ENCODE measurements at regions not wholly inside any gene's neighbourhood (a gene's known extent, or its start where the extent isn't known, plus 50 kb on each side); places are given as distances from the start of the nearest gene placed in this dataset.

- no peaks in the 10 kb centered on the region for H3K4me1 ChIP-seq
- TF ChIP-seq CTCF (IDR thresholded peaks at IDR 0.05) (no peak), POLR2A (IDR thresholded peaks at IDR 0.05) (no peak)
- H3K27me3 ChIP-seq = no peaks in the 10 kb centered on the region
- DNase-seq = no peak
- no peak overlapping the region for H3K27ac ChIP-seq
- no peak overlapping the region for H3K4me3 ChIP-seq
- H3K36me3 ChIP-seq = no peaks in the 10 kb centered on the region
- H3K9me3 ChIP-seq = no peaks in the 10 kb centered on the region
Measured at GRCh38 chr18:23311351-23312121, 141.6 kb upstream of the RIOK3 start.

GRCh38 chr18:23313379-23313778, 139.7 kb upstream of the RIOK3 start:
- no peak for DNase-seq
- H3K4me3 ChIP-seq = no peak overlapping the region
- H3K27me3 ChIP-seq = no peaks in the 10 kb centered on the region
- H3K27ac ChIP-seq = no peak overlapping the region
- no peaks in the 10 kb centered on the region for H3K36me3 ChIP-seq
- H3K9me3 ChIP-seq = no peaks in the 10 kb centered on the region
- H3K4me1 ChIP-seq = no peaks in the 10 kb centered on the region
- TF ChIP-seq CTCF (IDR thresholded peaks at IDR 0.05) (no peak), POLR2A (IDR thresholded peaks at IDR 0.05) (no peak)

- Histone ChIP-seq H3K36me3 (no peaks in the 10 kb centered on the region), H3K9me3 (no peaks in the 10 kb centered on the region), H3K27me3 (no peaks in the 10 kb centered on the region), H3K27ac (no peak overlapping the region), H3K4me3 (no peak overlapping the region), H3K4me1 (no peaks in the 10 kb centered on the region)
- TF ChIP-seq CTCF (IDR thresholded peaks at IDR 0.05) (no peak), POLR2A (IDR thresholded peaks at IDR 0.05) (no peak)
- no peak for DNase-seq
Measured at GRCh38 chr18:23314672-23315071, 138.4 kb upstream of the RIOK3 start.

- no peaks in the 10 kb centered on the region for H3K27me3 ChIP-seq
- H3K27ac ChIP-seq = no peak overlapping the region
- no peaks in the 10 kb centered on the region for H3K9me3 ChIP-seq
- TF ChIP-seq CTCF (IDR thresholded peaks at IDR 0.05) = no peak
- no peak for TF ChIP-seq POLR2A (IDR thresholded peaks at IDR 0.05)
- no peak overlapping the region for H3K4me3 ChIP-seq
- H3K36me3 ChIP-seq = no peaks in the 10 kb centered on the region
- H3K4me1 ChIP-seq = no peaks in the 10 kb centered on the region
- no peak for DNase-seq
Measured at GRCh38 chr18:23316316-23316715, 136.8 kb upstream of the RIOK3 start.

- no peak overlapping the region for H3K27ac ChIP-seq
- H3K4me1 ChIP-seq = no peaks in the 10 kb centered on the region
- no peak for TF ChIP-seq CTCF (IDR thresholded peaks at IDR 0.05)
- no peak for TF ChIP-seq POLR2A (IDR thresholded peaks at IDR 0.05)
- no peaks in the 10 kb centered on the region for H3K9me3 ChIP-seq
- DNase-seq = no peak
- no peaks in the 10 kb centered on the region for H3K27me3 ChIP-seq
- no peaks in the 10 kb centered on the region for H3K36me3 ChIP-seq
- H3K4me3 ChIP-seq = no peak overlapping the region
Measured at GRCh38 chr18:23316988-23317387, 136.1 kb upstream of the RIOK3 start.
